IMR-90 (cell line): ENCODE measurements at regions not wholly inside any gene's neighbourhood (a gene's known extent, or its start where the extent isn't known, plus 50 kb on each side); places are given as distances from the start of the nearest gene placed in this dataset.

Source experiments
- ATAC-seq: fragments of 200-7000 bp; cut with Tn5 transposase; 2 replicates; pipeline ENCODE4 v1.9.1; 2020; ENCODE audit warnings: low read depth, mild to moderate bottlenecking, moderate library complexity
- BruUV-seq: library from RNA; stranded (reverse); fragments of 400-500 nt; replicated peaks from 2 replicates; lab custom pipeline; 2021; lab: Mats Ljungman, UMichigan
- CTCF ChIA-PET: fragments of 300-600 bp; formaldehyde crosslinking; extraction: SDS; loops from one replicate; lab custom pipeline; 2021; ENCODE audit warnings: antibody characterized with exemption; lab: Yijun Ruan, JAX
- POLR2A ChIA-PET: fragments of 300-600 bp; sonication (Branson Sonifier 250); formaldehyde crosslinking; loops from one replicate; lab custom pipeline; 2022; ENCODE audit warnings: antibody characterized with exemption; ENCODE audit not compliant: unreplicated experiment; lab: Charles Lee
- DNase-seq: peaks from one replicate; pipeline ENCODE4 v3.0.0; 2013
- H2AFZ ChIP-seq: replicated peaks from 2 replicates; pipeline ENCODE3; 2013; ENCODE audit warnings: low read length, mild to moderate bottlenecking; ENCODE audit not compliant: poor library complexity
- H2AK5ac ChIP-seq: 2 replicates; pipeline ENCODE4 v1.6.1; 2013; ENCODE audit warnings: low read depth, low read length, inconsistent platforms
- H2AK9ac ChIP-seq: replicated peaks from 2 replicates; pipeline ENCODE3; 2013; ENCODE audit warnings: mild to moderate bottlenecking, low read depth, low read length, moderate library complexity; ENCODE audit not compliant: poor library complexity
- H2BK120ac ChIP-seq: 2 replicates; pipeline ENCODE4 v1.6.1; 2013; ENCODE audit warnings: low read depth, low read length, inconsistent platforms
- H2BK15ac ChIP-seq: 3 replicates; pipeline ENCODE4 v1.6.1; 2013; ENCODE audit warnings: low read depth, low read length, inconsistent platforms
- H2BK20ac ChIP-seq: 2 replicates; pipeline ENCODE4 v1.6.1; 2013; ENCODE audit warnings: low read depth, mild to moderate bottlenecking, inconsistent platforms, low read length, moderate library complexity
- H2BK5ac ChIP-seq: 2 replicates; pipeline ENCODE4 v1.6.1; 2013; ENCODE audit warnings: mild to moderate bottlenecking, low read depth, low read length, inconsistent platforms; ENCODE audit not compliant: poor library complexity, severe bottlenecking
- H3K14ac ChIP-seq: replicated peaks from 2 replicates; pipeline ENCODE4 v1.6.1; 2013; ENCODE audit warnings: low read depth, low read length, inconsistent platforms
- H3K18ac ChIP-seq: 2 replicates; pipeline ENCODE4 v1.6.1; 2013; ENCODE audit warnings: low read depth, low read length, control low read depth
- H3K23ac ChIP-seq: 2 replicates; pipeline ENCODE4 v1.6.1; 2013; ENCODE audit warnings: low read depth, low read length, inconsistent platforms
- H3K27ac ChIP-seq: 2 replicates; pipeline ENCODE4 v1.5.1; 2013; ENCODE audit warnings: mild to moderate bottlenecking, control low read depth, low read length; ENCODE audit not compliant: insufficient read depth
- H3K27me3 ChIP-seq: 2 replicates; pipeline ENCODE4 v1.6.1; 2013; ENCODE audit warnings: low read length; ENCODE audit not compliant: control insufficient read depth, insufficient read depth
- H3K36me3 ChIP-seq: 2 replicates; pipeline ENCODE4 v1.6.1; 2013; ENCODE audit warnings: low read length, mixed read lengths; ENCODE audit not compliant: control insufficient read depth, insufficient read depth
- H3K4ac ChIP-seq: 2 replicates; pipeline ENCODE4 v1.6.1; 2013; ENCODE audit warnings: low read depth, low read length, inconsistent platforms
- H3K4me1 ChIP-seq: 2 replicates; pipeline ENCODE4 v1.6.1; 2013; ENCODE audit warnings: low read length, mixed read lengths; ENCODE audit not compliant: control insufficient read depth, insufficient read depth
- H3K4me2 ChIP-seq: 2 replicates; pipeline ENCODE4 v1.6.1; 2013; ENCODE audit warnings: low read depth, mild to moderate bottlenecking, control low read depth, low read length, moderate library complexity
- H3K4me3 ChIP-seq: 2 replicates; pipeline ENCODE4 v1.5.1; 2013; ENCODE audit warnings: low read depth, mild to moderate bottlenecking, control low read depth, low read length, moderate library complexity; ENCODE audit not compliant: insufficient read depth
- H3K56ac ChIP-seq: 2 replicates; pipeline ENCODE4 v1.6.1; 2013; ENCODE audit warnings: low read length, inconsistent platforms; ENCODE audit not compliant: insufficient read depth; ENCODE audit errors: extremely low read depth
- H3K79me1 ChIP-seq, 2 experiments: 2 replicates each; pipeline ENCODE4 v1.6.1; 2013; ENCODE audit warnings: low read length in 2 of 2, inconsistent platforms in 1 of 2, low read depth in 1 of 2
- H3K9ac ChIP-seq: 2 replicates; pipeline ENCODE4 v1.6.1; 2013; ENCODE audit warnings: low read depth, low read length, control low read depth
- H3K9me1 ChIP-seq: 2 replicates; pipeline ENCODE4 v1.6.1; 2013; ENCODE audit warnings: low read length, inconsistent platforms; ENCODE audit not compliant: insufficient read depth
- H3K9me3 ChIP-seq: 2 replicates; pipeline ENCODE4 v1.6.1; 2013; ENCODE audit warnings: low read length; ENCODE audit not compliant: control insufficient read depth, insufficient read depth
- H4K20me1 ChIP-seq: 2 replicates; pipeline ENCODE4 v1.6.1; 2013; ENCODE audit warnings: low read length, inconsistent platforms; ENCODE audit not compliant: insufficient read depth
- H4K5ac ChIP-seq: 2 replicates; pipeline ENCODE4 v1.6.1; 2013; ENCODE audit warnings: mild to moderate bottlenecking, low read depth, low read length, control low read depth
- H4K8ac ChIP-seq, 2 experiments: 2 replicates each; pipeline ENCODE4 v1.6.1; 2013; ENCODE audit warnings: low read depth in 2 of 2, low read length in 2 of 2, control low read depth in 1 of 2, inconsistent platforms in 1 of 2
- H4K91ac ChIP-seq: 2 replicates; pipeline ENCODE4 v1.6.1; 2013; ENCODE audit warnings: low read depth, low read length, inconsistent platforms; ENCODE audit not compliant: insufficient read depth
- BHLHE40 ChIP-seq: fragments of 150-350 bp; IDR thresholded peaks from 2 replicates; pipeline ENCODE4 v1.6.1; 2016; ENCODE audit warnings: mild to moderate bottlenecking, low read depth, low read length
- CEBPB ChIP-seq: IDR thresholded peaks from 2 replicates; pipeline ENCODE4 v1.6.1; 2012; ENCODE audit warnings: low read depth, low read length, improper control_type of control experiment
- CHD1 ChIP-seq: IDR thresholded peaks from 2 replicates; pipeline ENCODE4 v1.6.1; 2012; ENCODE audit warnings: low read depth, low read length, improper control_type of control experiment
- NFE2L2 ChIP-seq: fragments of 150-350 bp; IDR thresholded peaks from 2 replicates; pipeline ENCODE4 v1.6.1; 2016; ENCODE audit warnings: low read depth, mild to moderate bottlenecking, low read length
- POLR2A ChIP-seq: IDR thresholded peaks from 2 replicates; pipeline ENCODE4 v1.6.1; 2012; ENCODE audit warnings: mild to moderate bottlenecking, low read depth, low read length
- WGBS, 2 experiments: methylation state at CpG; one replicate each; pipeline versions ENCODE4 v1.1.5 to v1.1.7; 2013; ENCODE audit warnings: missing lambda C conversion rate in 2 of 2; ENCODE audit not compliant: insufficient read length in 1 of 2; ENCODE audit errors: extremely low coverage in 2 of 2; 5-methylcytosine and 5-hydroxymethylcytosine counted together
- dilution Hi-C: fragments of 300-500 bp; cut with HindIII; formaldehyde crosslinking; loops from one replicate; pipeline ENCODE4 v1.14.3; 2018; ENCODE audit warnings: low sequenced_read_pairs; ENCODE audit not compliant: unreplicated experiment
- in situ Hi-C: fragments of 300-500 bp; cut with MboI; formaldehyde crosslinking; loops from 3 replicates; pipeline ENCODE4 v1.14.3; 2019; ENCODE audit warnings: low sequenced_read_pairs, inconsistent platforms, mixed read lengths
- intact Hi-C: fragments of 100-400 bp; cut with micrococcal nuclease; formaldehyde crosslinking; loops from 2 replicates; pipeline ENCODE4 v1.10.0; 2022
- TF ChIP-seq, protein P1 (sequence below): fragments of 150-350 bp; IDR thresholded peaks from 2 replicates; pipeline ENCODE4 v1.6.1; 2017; ENCODE audit warnings: mild to moderate bottlenecking, antibody characterized with exemption, low read length, low read depth
- TF ChIP-seq, protein P2 (sequence below): conservative IDR thresholded peaks from 2 replicates; pipeline ENCODE4 v1.5.1; 2012; ENCODE audit warnings: mild to moderate bottlenecking, low read depth, low read length, improper control_type of control experiment

DNA sequence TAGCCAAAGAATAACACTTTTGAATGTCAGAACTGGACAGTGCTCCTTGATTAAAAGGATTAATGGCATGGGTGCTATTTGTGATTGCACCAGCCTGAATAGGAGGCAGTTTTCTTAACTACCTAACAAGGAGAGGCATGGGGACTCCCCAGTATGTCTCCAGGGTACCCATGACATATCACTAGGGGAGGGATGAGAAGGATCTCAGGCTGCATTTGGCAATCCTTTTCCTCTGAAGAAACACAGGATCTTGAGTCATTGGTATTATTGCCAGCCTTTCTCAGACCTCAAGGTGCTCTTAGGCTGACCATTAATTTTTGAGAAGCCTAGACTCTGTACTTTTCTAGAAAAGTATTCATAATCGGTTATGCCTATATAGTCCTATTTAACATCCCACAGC is 77.5 kb upstream of the NPVF start (continued):
- TF ChIP-seq BHLHE40, result no peak
- no peak for TF ChIP-seq CEBPB
- no peak for TF ChIP-seq POLR2A

DNA sequence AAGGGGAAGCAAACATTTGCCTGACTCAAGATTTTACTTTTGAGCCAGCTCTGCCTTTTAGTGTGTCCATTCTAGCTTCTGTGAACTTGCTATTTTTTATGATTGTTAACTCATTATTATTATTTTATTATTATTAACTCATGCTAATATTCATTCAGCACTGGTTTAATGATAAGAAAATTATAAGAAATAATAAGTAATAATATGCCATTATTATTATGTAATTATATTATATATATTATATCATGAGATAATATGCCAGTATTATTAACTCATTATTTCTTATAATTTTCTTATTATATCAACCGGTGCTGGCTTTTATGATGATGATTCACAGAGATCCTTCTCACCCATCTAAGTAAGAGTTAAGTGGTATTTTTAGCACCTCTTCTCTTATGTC is 79.3 kb upstream of the NPVF start:
- ATAC-seq (no peak), DNase-seq (no peak)
- no peak overlapping the region for H2AK5ac ChIP-seq
- no peak overlapping the region for H3K23ac ChIP-seq
- no peak overlapping the region for H3K4me2 ChIP-seq
- H2BK20ac ChIP-seq, result no peak overlapping the region
- no peak overlapping the region for H3K4me3 ChIP-seq
- H4K8ac ChIP-seq, result no peak overlapping the region
- H4K5ac ChIP-seq, result no peak overlapping the region
- H2AFZ ChIP-seq, result no peak overlapping the region
- ChIA-PET CTCF (no interaction called here), POLR2A (no interaction called here)
- no peak overlapping the region for H3K18ac ChIP-seq
- no peak overlapping the region for H2BK5ac ChIP-seq
- H3K27me3 ChIP-seq, result no peaks in the 10 kb centered on the region; the same call in 1 of the 2 replicates
- no peak overlapping the region for H2AK9ac ChIP-seq
- H3K4me1 ChIP-seq, result no peaks in the 10 kb centered on the region
- H3K9me3 ChIP-seq, result no peaks in the 10 kb centered on the region
- no peaks in the 10 kb centered on the region for H3K36me3 ChIP-seq
- intact Hi-C loops (no loop called here), dilution Hi-C loops (no loop called here), in situ Hi-C loops (no loop called here)
- no TSS peak for BruUV-seq
- H2BK120ac ChIP-seq, result no peak overlapping the region
- TF ChIP-seq CHD1, result no peak
- TF ChIP-seq, protein P1, sequence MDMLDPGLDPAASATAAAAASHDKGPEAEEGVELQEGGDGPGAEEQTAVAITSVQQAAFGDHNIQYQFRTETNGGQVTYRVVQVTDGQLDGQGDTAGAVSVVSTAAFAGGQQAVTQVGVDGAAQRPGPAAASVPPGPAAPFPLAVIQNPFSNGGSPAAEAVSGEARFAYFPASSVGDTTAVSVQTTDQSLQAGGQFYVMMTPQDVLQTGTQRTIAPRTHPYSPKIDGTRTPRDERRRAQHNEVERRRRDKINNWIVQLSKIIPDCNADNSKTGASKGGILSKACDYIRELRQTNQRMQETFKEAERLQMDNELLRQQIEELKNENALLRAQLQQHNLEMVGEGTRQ, result no peak
- TF ChIP-seq, protein P2, sequence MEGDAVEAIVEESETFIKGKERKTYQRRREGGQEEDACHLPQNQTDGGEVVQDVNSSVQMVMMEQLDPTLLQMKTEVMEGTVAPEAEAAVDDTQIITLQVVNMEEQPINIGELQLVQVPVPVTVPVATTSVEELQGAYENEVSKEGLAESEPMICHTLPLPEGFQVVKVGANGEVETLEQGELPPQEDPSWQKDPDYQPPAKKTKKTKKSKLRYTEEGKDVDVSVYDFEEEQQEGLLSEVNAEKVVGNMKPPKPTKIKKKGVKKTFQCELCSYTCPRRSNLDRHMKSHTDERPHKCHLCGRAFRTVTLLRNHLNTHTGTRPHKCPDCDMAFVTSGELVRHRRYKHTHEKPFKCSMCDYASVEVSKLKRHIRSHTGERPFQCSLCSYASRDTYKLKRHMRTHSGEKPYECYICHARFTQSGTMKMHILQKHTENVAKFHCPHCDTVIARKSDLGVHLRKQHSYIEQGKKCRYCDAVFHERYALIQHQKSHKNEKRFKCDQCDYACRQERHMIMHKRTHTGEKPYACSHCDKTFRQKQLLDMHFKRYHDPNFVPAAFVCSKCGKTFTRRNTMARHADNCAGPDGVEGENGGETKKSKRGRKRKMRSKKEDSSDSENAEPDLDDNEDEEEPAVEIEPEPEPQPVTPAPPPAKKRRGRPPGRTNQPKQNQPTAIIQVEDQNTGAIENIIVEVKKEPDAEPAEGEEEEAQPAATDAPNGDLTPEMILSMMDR, result no peak
- no peak for TF ChIP-seq NFE2L2
- no peak for TF ChIP-seq BHLHE40
- H4K91ac ChIP-seq, result no peak overlapping the region
- H4K20me1 ChIP-seq, result no peaks in the 10 kb centered on the region
- H2BK15ac ChIP-seq, result no peak overlapping the region
- WGBS, 2 experiments, result no CpG with 5 or more reads among the region's 1 CpG
- H3K56ac ChIP-seq, result no peak overlapping the region
- no peak overlapping the region for H3K9ac ChIP-seq
- H3K79me1 ChIP-seq, result no peaks in the 10 kb centered on the region
- H3K14ac ChIP-seq, result no peak overlapping the region
- no peak overlapping the region for H3K4ac ChIP-seq
- no peaks in the 10 kb centered on the region for H3K9me1 ChIP-seq
- no peak overlapping the region for H3K27ac ChIP-seq
